DMS 273 (cell line): ENCODE measurements at regions not wholly inside any gene's neighbourhood (a gene's known extent, or its start where the extent isn't known, plus 50 kb on each side); places are given as distances from the start of the nearest gene placed in this dataset.
"Not testable (repeated sequence)": the region's sequence is repeated elsewhere in the genome, so short reads cannot be mapped to it uniquely, and the experiment has no call there.

Experiments
- DNase-seq: peaks from one replicate; lab custom pipeline; 2025; ENCODE audit not compliant: unreplicated experiment; lab: John Stamatoyannopoulos, UW

- DNase-seq, result no peak
Observed at GRCh38 chr17:71494062-71494855, 626.6 kb upstream of the SOX9 start.

- no peak for DNase-seq
Observed at GRCh38 chr17:71495420-71495819, 625.4 kb upstream of the SOX9 start.

- no peak for DNase-seq
Observed at GRCh38 chr17:71496552-71496951, 624.3 kb upstream of the SOX9 start.

- DNase-seq, result no peak
Observed at GRCh38 chr17:71500761-71501555, 619.9 kb upstream of the SOX9 start.

DNA sequence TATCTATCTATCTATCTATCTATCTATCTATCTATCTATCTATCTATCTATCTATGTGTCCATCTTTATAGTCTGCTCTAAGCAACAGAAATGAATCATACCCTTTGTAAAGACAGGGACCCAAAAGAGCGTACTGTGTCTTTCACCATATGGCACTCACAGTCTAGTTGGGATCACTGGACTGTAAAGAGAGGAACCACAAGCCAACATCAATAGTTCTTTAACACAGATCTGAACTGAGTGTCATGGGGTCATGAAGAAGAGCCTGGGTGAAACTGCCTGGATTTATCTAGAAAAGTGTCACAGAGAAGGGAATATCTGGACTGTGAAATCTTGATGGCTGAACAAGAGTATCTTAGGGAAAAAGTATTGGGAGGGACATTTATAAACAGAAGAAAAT lies 619.1 kb upstream of the SOX9 start:
- peak; percentile 20 for DNase-seq

GRCh38 chr17:71502443-71502842 lies 618.4 kb upstream of the SOX9 start:
- DNase-seq, result no peak

DNA sequence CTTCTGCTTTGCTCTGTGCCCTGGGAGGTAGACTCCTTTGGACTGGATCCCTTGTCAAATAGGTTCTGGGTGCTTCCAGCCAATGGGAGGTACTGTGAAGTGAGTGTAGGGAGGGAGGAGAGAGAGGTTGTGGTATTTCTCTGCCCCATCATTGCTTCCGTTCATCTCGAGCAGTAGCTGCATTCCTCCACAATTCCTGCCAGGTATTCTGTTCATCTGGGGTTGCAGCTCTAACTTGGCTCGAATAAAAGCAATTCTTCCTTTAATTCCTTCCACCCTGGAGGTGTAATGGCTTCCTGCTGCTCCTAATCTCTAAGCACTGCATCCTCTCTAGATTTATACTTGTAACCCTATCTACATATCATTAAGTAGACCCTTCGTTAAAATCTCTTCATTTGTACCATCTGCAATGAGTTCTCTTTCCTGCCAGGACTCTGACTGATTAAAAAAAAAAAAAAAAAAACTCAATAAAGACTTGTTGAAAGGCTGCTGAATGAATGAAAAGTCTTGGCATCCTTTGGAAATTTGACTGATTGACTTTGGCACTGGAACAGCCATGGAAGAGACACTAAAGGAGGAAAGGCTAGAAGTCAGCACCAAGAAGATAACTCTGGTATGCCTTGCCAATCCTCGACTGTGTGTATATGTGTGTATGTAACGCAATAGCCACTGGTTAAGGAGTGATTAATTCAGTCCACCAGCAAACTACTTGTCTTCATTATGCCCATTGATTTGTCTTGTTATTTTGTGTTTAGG lies 616.9 kb upstream of the SOX9 start:
- DNase-seq, result no peak

DNA sequence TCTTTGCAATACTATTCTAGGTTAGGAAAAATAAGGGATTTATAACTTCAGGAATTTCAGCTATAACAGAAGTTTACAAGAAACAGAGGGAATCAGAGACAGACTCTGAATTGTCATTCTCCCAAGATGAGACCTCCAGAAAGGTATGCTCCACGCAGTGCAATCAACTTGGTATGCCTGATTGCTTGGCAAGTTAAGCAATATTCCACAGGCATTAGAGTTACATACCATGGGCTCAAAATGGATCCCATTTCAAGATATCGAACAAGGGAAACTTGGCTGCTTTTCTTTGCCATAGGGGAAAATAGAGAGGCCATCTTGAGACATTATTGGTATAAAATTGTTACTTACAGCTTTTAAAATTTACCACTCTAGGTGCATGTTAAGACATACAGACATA lies 615.6 kb upstream of the SOX9 start:
- no peak for DNase-seq

- no peak for DNase-seq
Observed at GRCh38 chr17:71505981-71506380, 614.8 kb upstream of the SOX9 start.

DNA sequence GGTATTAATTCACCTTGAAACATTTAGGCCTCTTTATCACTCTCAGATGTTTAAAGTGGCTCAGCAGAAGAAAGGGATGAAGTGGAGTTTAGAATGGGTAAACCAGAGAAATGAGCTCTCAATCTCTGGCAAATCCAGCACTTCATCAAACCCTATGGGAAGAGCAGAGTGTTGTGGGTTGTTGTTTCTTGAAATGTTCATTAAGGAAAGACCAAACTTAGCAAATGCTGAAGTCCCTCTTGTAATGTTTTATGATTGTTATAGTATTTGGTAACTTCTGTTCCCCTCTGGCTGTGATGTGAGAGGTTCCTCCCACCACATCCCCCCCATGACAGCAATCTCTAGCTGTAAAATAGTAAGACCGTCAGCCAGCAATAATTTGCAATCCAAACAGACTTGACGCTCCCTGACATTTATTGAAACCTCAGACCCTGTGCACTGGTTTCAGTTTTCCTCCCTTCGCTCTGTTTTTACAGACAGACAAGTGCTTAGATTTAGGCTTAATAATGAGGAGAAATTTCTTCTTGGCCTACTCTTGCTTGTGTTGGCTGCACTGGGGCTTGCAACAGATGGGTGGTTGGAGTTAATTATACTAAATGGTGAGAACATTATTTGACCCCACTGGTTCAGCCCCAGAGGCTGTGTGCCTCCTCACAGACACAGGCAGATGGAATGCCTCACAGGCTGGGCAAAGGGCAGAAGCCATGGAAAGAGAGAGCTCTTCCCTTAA lies 609.4 kb upstream of the SOX9 start:
- DNase-seq, result peak; percentile 88

GRCh38 chr17:71513725-71514124 lies 607.1 kb upstream of the SOX9 start:
- DNase-seq, result not testable (repeated sequence)

DNA sequence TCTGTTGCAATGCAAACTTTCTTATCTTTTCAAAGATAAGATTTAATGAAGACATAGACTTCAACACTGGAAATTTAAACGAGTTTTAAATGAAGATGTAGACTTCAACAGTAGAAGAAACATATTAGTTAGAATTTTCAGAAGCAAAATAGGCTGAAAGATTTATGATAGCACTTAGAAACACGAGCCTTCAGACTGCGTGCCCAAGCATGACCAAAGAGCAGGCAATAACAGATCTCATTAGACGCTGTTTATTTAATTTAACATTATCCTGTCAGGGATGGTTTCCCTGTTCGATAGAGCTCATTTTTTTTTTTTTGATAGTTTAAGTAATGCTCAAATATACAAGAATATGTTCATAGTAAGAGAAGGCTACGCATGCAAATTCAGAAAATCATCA lies 604.7 kb upstream of the SOX9 start:
- DNase-seq, result peak; percentile 42

DNA sequence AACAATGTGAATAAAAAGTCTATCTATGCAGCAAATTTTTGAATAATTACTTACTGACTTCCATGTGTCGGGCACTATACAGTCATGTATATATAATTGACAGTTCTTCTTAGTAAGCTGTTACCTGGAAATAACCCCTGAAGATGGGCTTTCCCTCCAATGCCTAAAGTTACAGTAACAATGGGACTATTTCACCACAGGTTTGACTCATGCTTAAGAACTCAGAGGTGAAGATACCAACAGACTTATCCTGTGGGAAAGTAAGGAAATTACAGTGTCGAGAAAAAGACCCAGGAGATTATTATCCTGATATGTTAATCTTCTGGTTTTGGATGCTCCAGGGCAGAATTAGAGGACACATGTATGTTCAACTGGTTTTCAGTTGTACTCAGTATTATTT lies 601.5 kb upstream of the SOX9 start:
- no peak for DNase-seq

DNA sequence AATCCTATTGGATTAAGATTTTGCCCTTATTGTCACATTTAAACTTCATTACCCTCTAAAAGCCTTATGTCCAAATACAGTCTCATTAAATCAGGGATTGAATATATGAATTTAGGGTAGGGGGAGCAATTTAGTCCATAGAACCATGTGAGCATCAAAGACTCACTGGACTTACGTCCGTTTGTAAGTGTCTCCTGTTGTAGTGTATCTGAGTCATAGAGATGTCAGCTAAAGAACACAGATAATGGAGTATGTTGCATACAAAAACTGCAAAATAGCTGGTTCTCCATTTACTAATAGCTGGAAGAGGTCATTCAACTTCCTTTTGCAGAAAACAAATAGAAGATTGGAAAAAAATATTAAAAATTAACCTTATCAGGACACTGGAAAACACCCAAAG lies 599.1 kb upstream of the SOX9 start:
- no peak for DNase-seq

DNA sequence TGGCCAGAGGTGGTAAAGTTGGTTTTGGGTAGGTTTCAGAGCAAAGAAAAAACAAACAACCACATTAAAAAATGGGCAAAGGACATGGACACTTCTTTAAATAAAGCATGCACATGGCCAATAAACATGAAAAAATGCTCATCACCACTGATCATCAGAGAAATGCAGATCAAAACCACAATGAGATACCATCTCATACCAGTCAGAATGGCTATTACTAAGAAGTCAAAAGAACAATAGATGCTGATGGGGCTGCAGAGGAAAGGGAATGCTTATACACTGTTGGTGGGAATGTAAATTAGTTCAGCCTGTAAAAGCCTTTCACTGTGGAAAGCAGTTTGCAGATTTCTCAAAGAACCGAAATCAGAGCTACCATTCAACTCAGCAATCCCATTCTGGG lies 598.4 kb upstream of the SOX9 start:
- DNase-seq, result no peak

GRCh38 chr17:71527311-71527710 lies 593.5 kb upstream of the SOX9 start:
- DNase-seq, result no peak

- peak; percentile 12 for DNase-seq
Observed at GRCh38 chr17:71528210-71528609, 592.6 kb upstream of the SOX9 start.

- no peak for DNase-seq
Observed at GRCh38 chr17:71530248-71530647, 590.6 kb upstream of the SOX9 start.

DNA sequence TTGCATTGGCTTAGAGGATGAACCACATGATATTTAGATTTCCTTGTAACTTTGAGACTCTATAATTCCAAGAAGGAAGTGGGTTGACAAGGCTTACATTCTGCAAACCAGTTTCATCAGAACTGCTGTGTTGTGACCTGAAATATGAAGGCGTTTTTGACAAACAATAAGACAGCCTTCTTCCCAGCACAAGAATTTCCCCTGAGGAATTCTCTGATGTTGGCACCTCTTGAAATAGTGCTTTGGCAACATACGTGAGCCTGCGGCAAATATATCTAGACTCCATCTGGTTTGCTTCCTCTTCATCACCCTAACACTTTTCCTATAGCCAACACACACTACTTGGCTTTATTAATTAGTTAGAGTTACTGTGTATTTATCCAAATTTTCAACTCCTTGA lies 585.5 kb upstream of the SOX9 start:
- DNase-seq, result no peak

DNA sequence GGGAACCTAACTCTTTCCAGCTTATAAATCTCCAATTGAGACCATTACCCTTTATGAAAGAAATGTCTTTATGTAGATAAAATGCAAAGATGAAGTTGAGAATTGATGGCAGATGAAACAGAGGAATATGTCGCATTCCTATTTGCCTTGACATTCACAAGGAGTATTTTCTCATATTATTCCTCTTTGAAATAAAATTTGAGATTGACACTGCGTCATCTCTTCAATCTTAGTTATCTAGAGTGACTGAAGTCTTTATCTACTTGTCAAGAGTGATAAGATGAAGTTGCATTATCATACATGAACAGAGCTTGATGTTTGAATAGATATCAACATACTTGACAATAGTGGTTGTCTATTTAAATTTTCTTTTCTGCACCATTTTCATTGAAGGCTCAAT lies 574.4 kb upstream of the SOX9 start:
- DNase-seq, result no peak

GRCh38 chr17:71547904-71548303 lies 572.9 kb upstream of the SOX9 start:
- no peak for DNase-seq
